ENCODE measurements at regions not wholly inside any gene's neighbourhood (a gene's known extent, or its start where the extent isn't known, plus 50 kb on each side); places are given as distances from the start of the nearest gene placed in this dataset.
"Not testable (repeated sequence)": the region's sequence is repeated elsewhere in the genome, so short reads cannot be mapped to it uniquely, and the experiment has no call there.

DNA sequence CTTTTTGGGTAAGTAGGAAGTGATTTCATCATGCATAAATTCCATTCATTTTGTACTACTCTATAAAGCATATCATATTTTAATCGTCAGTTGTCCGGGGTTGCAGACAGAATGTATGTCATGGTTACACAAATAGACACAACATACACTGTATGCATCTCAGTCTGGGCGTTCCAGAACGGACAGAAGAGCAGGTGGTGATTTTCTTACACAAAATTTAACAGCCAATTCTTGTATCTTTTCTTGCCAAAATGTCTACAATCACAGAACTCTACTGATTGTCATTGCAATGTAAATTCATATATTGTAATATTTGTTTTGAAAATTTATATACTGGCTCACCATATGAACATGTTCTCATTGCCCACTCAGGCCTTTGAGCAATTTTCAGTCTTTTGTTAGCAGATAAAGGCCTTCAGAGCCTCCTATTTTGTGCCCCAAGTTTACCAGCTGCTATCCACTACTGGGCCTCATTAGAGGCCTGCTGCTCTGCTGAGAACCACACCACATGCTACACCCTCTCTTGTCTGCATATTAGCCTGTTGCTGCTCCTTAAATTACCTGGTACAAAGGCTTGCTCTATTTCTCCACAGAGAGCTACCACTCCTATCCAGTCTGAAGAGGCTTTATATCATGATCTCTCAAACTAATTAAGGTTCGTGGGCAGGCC lies 61.5 kb downstream of the PRDM13 start:
- DNase-seq: no peak

GRCh38 chr6:99689916-99690685 lies 83.5 kb downstream of the PRDM13 start:
- DNase-seq: no peak

GRCh38 chr6:99702287-99702686 lies 95.7 kb downstream of the PRDM13 start:
- DNase-seq: not testable (repeated sequence)

- no peak for DNase-seq
Observed at GRCh38 chr6:99709062-99709461, 102.4 kb downstream of the PRDM13 start.

- no peak for DNase-seq
Observed at GRCh38 chr6:99711302-99711701, 104.7 kb downstream of the PRDM13 start.

GRCh38 chr6:99711925-99712324 lies 105.3 kb downstream of the PRDM13 start:
- no peak for DNase-seq

- no peak for DNase-seq
Observed at GRCh38 chr6:99712519-99712918, 105.9 kb downstream of the PRDM13 start.

- not testable (repeated sequence) for DNase-seq
Observed at GRCh38 chr6:99722043-99722442, 115.4 kb downstream of the PRDM13 start.

DNA sequence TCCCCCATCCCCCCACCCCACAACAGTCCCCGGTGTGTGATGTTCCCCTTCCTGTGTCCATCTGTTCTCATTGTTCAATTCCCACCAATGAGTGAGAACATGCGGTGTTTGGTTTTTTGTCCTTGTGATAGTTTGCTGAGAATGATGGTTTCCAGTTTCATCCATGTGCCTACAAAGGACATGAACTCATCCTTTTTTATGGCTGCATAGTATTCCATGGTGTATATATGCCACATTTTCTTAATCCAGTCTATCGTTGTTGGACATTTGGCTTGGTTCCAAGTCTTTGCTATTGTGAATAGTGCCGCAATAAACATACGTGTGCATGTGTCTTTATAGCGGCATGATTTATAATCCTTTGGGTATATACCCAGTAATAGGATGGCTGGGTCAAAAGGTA lies 123.6 kb downstream of the PRDM13 start:
- DNase-seq: not testable (repeated sequence)

DNA sequence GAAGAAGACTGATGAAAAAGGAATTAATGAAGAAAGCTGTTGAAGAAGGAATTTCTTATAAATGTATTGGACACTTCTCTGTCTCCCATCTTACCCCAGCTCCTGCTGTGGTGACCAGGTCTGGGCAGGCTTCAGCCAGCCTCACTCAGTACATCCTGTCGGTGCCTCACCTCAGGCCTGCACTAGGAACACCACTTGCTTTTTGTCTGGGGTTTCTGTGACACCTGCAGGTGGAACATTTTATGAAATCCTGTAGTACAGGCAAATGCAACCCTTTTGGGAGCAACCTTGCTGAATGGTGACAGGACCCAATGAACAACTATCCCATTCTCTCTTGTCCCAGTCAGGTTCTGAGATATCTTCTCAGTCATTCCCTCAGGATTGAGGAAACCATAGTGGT lies 129.7 kb downstream of the PRDM13 start:
- no peak for DNase-seq

- no peak for DNase-seq
Observed at GRCh38 chr6:99739526-99739925, 132.9 kb downstream of the PRDM13 start.

- DNase-seq: no peak
Observed at GRCh38 chr6:99741092-99741491, 134.5 kb downstream of the PRDM13 start.

GRCh38 chr6:99743647-99744046 lies 137.0 kb downstream of the PRDM13 start:
- DNase-seq: no peak

DNA sequence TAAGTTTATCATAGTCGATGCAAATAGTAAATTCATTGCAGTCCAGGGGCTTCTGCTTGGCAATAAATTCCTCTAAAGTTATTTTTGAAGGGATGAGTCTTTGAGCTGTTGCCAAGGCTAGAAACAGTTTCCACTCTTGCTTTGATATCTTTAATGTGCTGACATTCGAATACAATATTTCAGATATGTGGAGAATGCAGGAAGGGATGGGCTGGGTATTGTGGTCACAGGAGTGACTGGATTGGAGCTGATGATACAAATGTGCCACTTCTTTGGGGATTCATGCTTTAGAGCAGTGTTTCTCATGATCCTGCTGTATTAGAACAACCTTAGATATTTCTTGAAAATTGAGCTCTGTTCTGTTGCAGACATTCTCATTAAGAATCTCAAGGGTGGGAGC lies 139.0 kb downstream of the PRDM13 start:
- no peak for DNase-seq

DNA sequence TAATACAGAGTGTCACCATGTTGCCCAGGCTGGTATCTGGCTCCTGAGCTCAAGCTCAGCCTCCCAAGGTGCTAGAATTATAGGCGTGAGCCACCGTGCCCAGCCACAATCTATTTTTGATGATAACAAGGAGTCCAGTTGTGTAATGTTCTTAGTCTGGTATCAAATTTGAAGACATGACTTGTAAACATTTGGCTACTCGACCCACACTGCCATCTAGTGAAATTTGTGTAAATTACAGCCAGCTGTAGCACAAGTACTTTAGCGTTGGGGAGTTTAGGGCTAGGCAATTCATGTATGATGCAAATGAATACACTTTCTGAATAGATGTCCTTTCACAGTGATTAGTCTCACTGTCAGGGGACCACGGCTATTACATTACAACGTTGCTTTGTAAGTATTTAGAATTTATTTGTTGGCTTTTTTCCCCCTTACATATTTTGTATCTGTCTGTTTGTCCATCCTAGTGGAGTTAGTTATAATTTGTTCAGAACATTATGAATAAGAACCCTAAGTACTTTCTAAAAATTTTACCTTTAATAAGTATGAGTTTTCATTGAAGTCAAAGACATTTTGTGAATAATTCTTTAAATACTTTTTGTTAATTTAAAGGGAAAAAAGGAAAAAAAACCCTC lies 139.7 kb downstream of the PRDM13 start:
- DNase-seq: peak; percentile 61

- no peak for DNase-seq
Observed at GRCh38 chr6:99761711-99762110, 155.1 kb downstream of the PRDM13 start.

DNA sequence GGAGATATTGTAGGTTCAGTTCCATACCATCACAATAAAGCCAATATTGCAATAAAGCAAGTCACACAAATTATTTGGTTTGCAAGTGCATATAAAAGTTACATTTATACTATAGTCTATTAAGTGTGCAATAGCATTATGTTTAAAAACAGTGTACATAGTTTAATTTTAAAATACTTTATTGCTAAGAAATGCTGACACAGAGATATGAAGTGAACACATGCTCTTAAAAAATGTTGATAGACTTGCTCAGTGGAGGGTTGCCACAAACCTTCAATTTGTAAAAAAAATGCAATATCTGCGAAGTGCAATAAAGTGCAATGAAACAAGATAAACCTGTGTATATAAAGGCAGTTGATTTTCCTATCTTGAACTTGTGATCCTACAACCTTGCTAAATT lies 161.5 kb downstream of the PRDM13 start:
- no peak for DNase-seq

DNA sequence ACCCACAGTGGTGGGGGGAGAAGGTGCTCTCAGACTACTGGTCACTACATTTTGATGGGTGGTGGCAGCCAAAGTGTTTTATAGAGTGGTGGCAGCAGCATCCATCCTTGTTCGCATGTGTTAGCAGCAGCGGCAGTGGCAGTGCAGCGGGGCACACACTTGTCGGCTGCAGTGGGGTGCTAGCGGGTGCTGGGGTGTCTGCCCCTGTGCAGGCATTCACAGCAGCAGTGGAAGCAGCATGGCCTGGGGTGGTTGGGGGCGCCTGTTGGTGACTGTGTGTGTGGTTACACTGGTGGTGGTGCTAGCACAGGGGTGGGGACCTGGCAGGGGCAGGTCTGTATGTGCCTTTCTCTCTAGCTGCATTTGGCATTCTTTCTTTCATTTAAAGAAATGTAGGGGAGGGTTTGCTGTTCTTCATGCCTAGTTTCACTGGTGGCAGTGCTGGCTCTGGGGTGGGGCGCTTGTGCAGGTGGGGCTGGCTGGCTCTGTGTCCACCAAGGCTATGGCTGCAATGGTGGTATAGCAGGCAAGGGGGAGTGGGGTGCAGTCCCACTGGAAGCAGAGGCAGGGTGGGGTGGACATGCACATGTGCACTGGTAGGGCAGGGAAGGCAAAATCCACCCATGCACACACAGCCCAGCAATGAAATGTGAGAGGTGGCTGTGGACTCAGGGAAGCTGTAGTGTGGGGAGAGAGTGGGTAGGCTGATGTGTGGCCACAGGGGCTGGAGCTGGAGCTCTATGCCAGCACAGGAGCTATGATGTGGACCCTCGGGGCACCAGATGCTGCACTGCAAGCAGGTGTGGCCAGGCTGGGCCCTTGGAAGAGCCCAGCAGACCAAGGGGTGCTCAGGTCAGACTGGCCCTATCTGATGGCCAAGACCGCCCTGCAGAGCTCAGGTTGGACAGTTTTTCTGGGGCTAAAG lies 173.3 kb downstream of the PRDM13 start:
- no peak for DNase-seq

GRCh38 chr6:99780556-99780885 lies 173.9 kb downstream of the PRDM13 start:
- no peak for DNase-seq

- DNase-seq: no peak
Observed at GRCh38 chr6:99789767-99790166, 183.1 kb downstream of the PRDM13 start.

DNA sequence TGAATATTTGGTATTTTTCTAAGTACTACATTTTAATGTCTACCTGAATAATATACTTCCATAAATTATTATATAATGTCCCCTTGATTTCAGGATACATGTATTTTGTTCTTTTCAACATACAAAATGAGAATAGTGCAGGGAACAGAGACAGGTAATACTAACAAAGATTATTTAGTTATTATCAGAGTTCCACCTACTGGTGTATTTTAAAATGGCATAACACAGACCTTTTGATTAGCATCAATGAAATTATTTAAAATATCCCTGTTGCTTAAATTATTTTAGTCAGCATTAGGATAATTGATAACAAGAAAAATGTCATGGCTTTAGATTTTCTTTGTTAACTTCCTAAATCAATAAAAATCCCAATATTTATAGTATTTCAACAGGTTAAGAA lies 184.0 kb downstream of the PRDM13 start:
- no peak for DNase-seq

- DNase-seq: no peak
Observed at GRCh38 chr6:99801805-99802204, 192.2 kb downstream of the MCHR2 start.

- DNase-seq: no peak
Observed at GRCh38 chr6:99802396-99803031, 191.5 kb downstream of the MCHR2 start.
